Type B pancreatic cell (in vitro differentiated cells): ENCODE measurements at regions not wholly inside any gene's neighbourhood (a gene's known extent, or its start where the extent isn't known, plus 50 kb on each side); places are given as distances from the start of the nearest gene placed in this dataset.

ENCODE experiments used
- DNase-seq: peaks from one replicate; pipeline ENCODE4 v3.0.0; 2021; ENCODE audit warnings: mixed read lengths; ENCODE audit not compliant: unreplicated experiment; ENCODE audit errors: extremely low spot score
- H3K27ac Mint-ChIP-seq: 2 replicates; pipeline ENCODE4 v1.8.0; 2021; ENCODE audit warnings: mild to moderate bottlenecking, mixed read lengths
- H3K27me3 Mint-ChIP-seq: 2 replicates; pipeline ENCODE4 v1.8.0; 2021; ENCODE audit warnings: mixed read lengths
- H3K36me3 Mint-ChIP-seq: 2 replicates; pipeline ENCODE4 v1.8.0; 2021; ENCODE audit warnings: mixed read lengths
- H3K4me1 Mint-ChIP-seq: one replicate; pipeline ENCODE4 v1.8.0; 2021; ENCODE audit warnings: mixed read lengths; ENCODE audit not compliant: unreplicated experiment
- H3K4me3 Mint-ChIP-seq: 2 replicates; pipeline ENCODE4 v1.8.0; 2021; ENCODE audit warnings: mild to moderate bottlenecking, mixed read lengths
- H3K9me3 Mint-ChIP-seq: 2 replicates; pipeline ENCODE4 v1.8.0; 2021; ENCODE audit warnings: mixed read lengths
- TF ChIP-seq, protein P1 (sequence below): fragments of 200-600 bp; sonication (generic); conservative IDR thresholded peaks from 2 replicates; pipeline ENCODE4 v1.5.0; 2021; ENCODE audit warnings: antibody characterized with exemption, mild to moderate bottlenecking

- Mint-ChIP-seq H3K9me3 (no peaks in the 10 kb centered on the region), H3K27ac (no peak overlapping the region), H3K4me3 (no peak overlapping the region), H3K27me3 (peaks cover 6% of the 10 kb centered on the region), H3K36me3 (no peaks in the 10 kb centered on the region), H3K4me1 (peaks cover 14% of the 10 kb centered on the region)
- DNase-seq = no peak
- TF ChIP-seq, protein P1, sequence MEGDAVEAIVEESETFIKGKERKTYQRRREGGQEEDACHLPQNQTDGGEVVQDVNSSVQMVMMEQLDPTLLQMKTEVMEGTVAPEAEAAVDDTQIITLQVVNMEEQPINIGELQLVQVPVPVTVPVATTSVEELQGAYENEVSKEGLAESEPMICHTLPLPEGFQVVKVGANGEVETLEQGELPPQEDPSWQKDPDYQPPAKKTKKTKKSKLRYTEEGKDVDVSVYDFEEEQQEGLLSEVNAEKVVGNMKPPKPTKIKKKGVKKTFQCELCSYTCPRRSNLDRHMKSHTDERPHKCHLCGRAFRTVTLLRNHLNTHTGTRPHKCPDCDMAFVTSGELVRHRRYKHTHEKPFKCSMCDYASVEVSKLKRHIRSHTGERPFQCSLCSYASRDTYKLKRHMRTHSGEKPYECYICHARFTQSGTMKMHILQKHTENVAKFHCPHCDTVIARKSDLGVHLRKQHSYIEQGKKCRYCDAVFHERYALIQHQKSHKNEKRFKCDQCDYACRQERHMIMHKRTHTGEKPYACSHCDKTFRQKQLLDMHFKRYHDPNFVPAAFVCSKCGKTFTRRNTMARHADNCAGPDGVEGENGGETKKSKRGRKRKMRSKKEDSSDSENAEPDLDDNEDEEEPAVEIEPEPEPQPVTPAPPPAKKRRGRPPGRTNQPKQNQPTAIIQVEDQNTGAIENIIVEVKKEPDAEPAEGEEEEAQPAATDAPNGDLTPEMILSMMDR = no peak
These were observed 718.5 kb upstream of the ZNF608 start for GRCh38 chr5:125464847-125465432.

DNA sequence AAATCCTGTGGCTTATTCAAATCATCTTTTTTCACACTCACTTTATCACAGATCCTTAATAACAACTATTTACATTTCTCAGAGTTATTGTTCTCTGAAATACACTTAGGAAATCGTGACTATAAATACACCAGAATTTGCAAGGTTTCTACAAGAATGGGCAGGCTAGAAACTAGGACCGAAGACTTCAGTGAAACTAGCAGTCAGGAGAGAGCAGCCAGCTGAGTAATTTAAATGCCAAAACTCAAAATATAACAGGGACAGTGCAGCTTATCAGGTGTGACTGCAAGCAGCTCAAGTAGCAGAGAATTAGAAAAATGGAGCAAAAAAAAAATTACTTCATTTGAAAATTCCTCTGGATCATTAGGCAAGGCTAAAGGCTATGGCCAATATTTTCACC is 719.3 kb upstream of the ZNF608 start:
- H3K4me1 Mint-ChIP-seq = peaks cover 21% of the 10 kb centered on the region
- no peaks in the 10 kb centered on the region for H3K36me3 Mint-ChIP-seq
- no peaks in the 10 kb centered on the region for H3K9me3 Mint-ChIP-seq
- no peak overlapping the region for H3K27ac Mint-ChIP-seq
- H3K4me3 Mint-ChIP-seq = no peak overlapping the region
- TF ChIP-seq, protein P1 = no peak
- H3K27me3 Mint-ChIP-seq = peaks cover 6% of the 10 kb centered on the region
- DNase-seq = no peak

DNA sequence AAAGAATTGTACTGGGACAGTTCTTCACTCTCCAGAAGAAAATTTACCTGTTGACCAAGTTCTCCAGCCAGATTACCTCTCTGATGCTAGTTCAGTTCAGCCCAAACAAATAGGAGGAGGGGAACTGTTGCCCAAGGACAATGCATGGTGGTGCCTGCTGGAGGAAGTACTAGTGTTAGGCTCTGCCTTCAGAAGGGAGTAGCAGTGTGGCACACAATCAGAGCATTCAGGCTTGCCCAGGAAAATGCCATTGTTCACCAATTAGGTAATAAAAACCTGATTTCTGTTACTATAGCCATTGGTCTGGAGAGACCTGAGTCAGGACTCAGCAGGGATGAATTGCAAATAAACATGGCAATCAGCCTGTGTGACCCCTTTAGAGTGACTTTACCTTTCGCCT is 720.8 kb upstream of the ZNF608 start:
- TF ChIP-seq, protein P1 = no peak
- no peaks in the 10 kb centered on the region for H3K9me3 Mint-ChIP-seq
- DNase-seq = no peak
- H3K27me3 Mint-ChIP-seq = peaks cover 6% of the 10 kb centered on the region
- no peak overlapping the region for H3K4me3 Mint-ChIP-seq
- H3K36me3 Mint-ChIP-seq = no peaks in the 10 kb centered on the region
- no peak overlapping the region for H3K27ac Mint-ChIP-seq
- H3K4me1 Mint-ChIP-seq = peaks cover 17% of the 10 kb centered on the region

- Mint-ChIP-seq H3K27ac (no peak overlapping the region), H3K4me3 (no peak overlapping the region), H3K27me3 (peaks cover 6% of the 10 kb centered on the region), H3K9me3 (no peaks in the 10 kb centered on the region), H3K4me1 (peaks cover 17% of the 10 kb centered on the region), H3K36me3 (no peaks in the 10 kb centered on the region)
- DNase-seq = no peak
- TF ChIP-seq, protein P1 = no peak
These were observed 724.0 kb upstream of the ZNF608 start for GRCh38 chr5:125470280-125470902.

- TF ChIP-seq, protein P1 = no peak
- peaks cover 2% of the 10 kb centered on the region for H3K27me3 Mint-ChIP-seq
- no peak for DNase-seq
- no peak overlapping the region for H3K27ac Mint-ChIP-seq
- no peaks in the 10 kb centered on the region for H3K9me3 Mint-ChIP-seq
- H3K4me3 Mint-ChIP-seq = no peak overlapping the region
- no peaks in the 10 kb centered on the region for H3K36me3 Mint-ChIP-seq
- peaks cover 23% of the 10 kb centered on the region for H3K4me1 Mint-ChIP-seq
These were observed 730.6 kb upstream of the ZNF608 start for GRCh38 chr5:125476901-125477585.
